HL-60 (cell line): ENCODE measurements at regions not wholly inside any gene's neighbourhood (a gene's known extent, or its start where the extent isn't known, plus 50 kb on each side); places are given as distances from the start of the nearest gene placed in this dataset.

ENCODE experiments used
- CTCF ChIP-seq: IDR thresholded peaks from one replicate; pipeline ENCODE4 v1.5.1; 2011; ENCODE audit warnings: low read length, control low read depth, inconsistent platforms; ENCODE audit not compliant: insufficient read depth
- GABPA ChIP-seq: IDR thresholded peaks from 2 replicates; pipeline ENCODE4 v1.6.1; 2012; ENCODE audit warnings: low read depth
- POLR2AphosphoS5 ChIP-seq: IDR thresholded peaks from 2 replicates; pipeline ENCODE4 v1.6.1; 2012; ENCODE audit warnings: low read depth

DNA sequence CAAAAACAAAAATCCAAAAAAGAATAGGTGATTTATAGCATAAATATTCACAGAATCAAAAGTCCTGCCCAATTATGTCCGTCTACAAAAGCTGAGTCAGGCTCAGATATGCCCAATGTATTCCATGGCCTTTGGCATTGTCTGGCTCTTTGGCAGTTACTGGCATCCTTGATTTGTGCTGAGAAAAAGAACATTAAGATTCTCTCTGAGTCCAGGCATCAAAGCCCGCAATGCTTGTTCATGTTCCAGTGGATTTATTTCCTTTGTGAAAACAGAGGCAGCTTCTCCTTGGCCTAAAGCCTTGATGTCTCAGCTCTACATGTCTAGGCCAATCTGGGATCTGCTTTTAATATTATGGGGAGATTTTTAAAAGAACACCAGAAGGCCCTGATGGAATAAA, 76.1 kb upstream of the SLC4A11 start:
- TF ChIP-seq GABPA, result no peak
- TF ChIP-seq POLR2AphosphoS5, result no peak
- TF ChIP-seq CTCF, result no peak
